GM12892 (cell line): ENCODE measurements at regions not wholly inside any gene's neighbourhood (a gene's known extent, or its start where the extent isn't known, plus 50 kb on each side); places are given as distances from the start of the nearest gene placed in this dataset.

Experiments used
- DNase-seq: peaks from one replicate; pipeline ENCODE4 v3.0.0; 2011; ENCODE audit not compliant: insufficient read length
- FAIRE-seq: peaks from 2 replicates; lab custom pipeline; 2011; peaks lifted over from hg19 to GRCh38; lab: Jason Lieb, UNC
- POLR2A ChIP-seq: IDR thresholded peaks from 2 replicates; pipeline ENCODE4 v1.6.1; 2011; ENCODE audit warnings: low read depth, low read length, control low read depth
- POLR2AphosphoS5 ChIP-seq: IDR thresholded peaks from 2 replicates; pipeline ENCODE4 v1.6.1; 2011; ENCODE audit warnings: low read depth, low read length, control low read depth
- TAF1 ChIP-seq: IDR thresholded peaks from 2 replicates; pipeline ENCODE4 v1.6.1; 2011; ENCODE audit warnings: low read depth, mild to moderate bottlenecking, control low read depth, low read length, borderline replicate concordance

- FAIRE-seq: no peak
These were observed 681.4 kb downstream of the CDH11 start for GRCh38 chr16:64440421-64440831.

GRCh38 chr16:64440005-64440404 lies 681.9 kb downstream of the CDH11 start:
- TF ChIP-seq POLR2A (no peak), POLR2AphosphoS5 (no peak), TAF1 (no peak)
- DNase-seq: no peak
- FAIRE-seq: no peak

More at GRCh38 chr16:64440421-64440831, 681.4 kb downstream of the CDH11 start:
- DNase-seq: no peak
- no peak for TF ChIP-seq POLR2AphosphoS5

- TF ChIP-seq TAF1 (no peak), POLR2A (no peak), POLR2AphosphoS5 (no peak)
- DNase-seq: no peak
- FAIRE-seq: no peak
These were observed 684.0 kb downstream of the CDH11 start for GRCh38 chr16:64437706-64438324.

- FAIRE-seq: no peak
- DNase-seq: no peak
- TF ChIP-seq POLR2A: no peak
- no peak for TF ChIP-seq TAF1
- no peak for TF ChIP-seq POLR2AphosphoS5
These were observed 687.3 kb downstream of the CDH11 start for GRCh38 chr16:64434526-64435069.

GRCh38 chr16:64428463-64429113 lies 693.3 kb downstream of the CDH11 start:
- FAIRE-seq (no peak), DNase-seq (no peak)
- TF ChIP-seq POLR2A: no peak
- no peak for TF ChIP-seq POLR2AphosphoS5
- TF ChIP-seq TAF1: no peak

- DNase-seq (no peak), FAIRE-seq (no peak)
- no peak for TF ChIP-seq TAF1
- no peak for TF ChIP-seq POLR2AphosphoS5
- TF ChIP-seq POLR2A: no peak
These were observed 695.7 kb downstream of the CDH11 start for GRCh38 chr16:64426131-64426666.

- DNase-seq (no peak), FAIRE-seq (no peak)
- no peak for TF ChIP-seq POLR2A
These were observed 696.5 kb downstream of the CDH11 start for GRCh38 chr16:64425381-64425780.

GRCh38 chr16:64422259-64422658 lies 699.6 kb downstream of the CDH11 start:
- FAIRE-seq (no peak), DNase-seq (no peak)
- TF ChIP-seq POLR2AphosphoS5: no peak

- FAIRE-seq: no peak
- DNase-seq: no peak
- TF ChIP-seq POLR2AphosphoS5: no peak
- no peak for TF ChIP-seq POLR2A
- no peak for TF ChIP-seq TAF1
These were observed 700.3 kb downstream of the CDH11 start for GRCh38 chr16:64421515-64421914.

GRCh38 chr16:64419832-64420231 lies 702.0 kb downstream of the CDH11 start:
- no peak for DNase-seq
- TF ChIP-seq POLR2AphosphoS5 (no peak), TAF1 (no peak), POLR2A (no peak)
- FAIRE-seq: no peak

GRCh38 chr16:64417711-64418227 lies 704.1 kb downstream of the CDH11 start:
- FAIRE-seq (no peak), DNase-seq (no peak)
- TF ChIP-seq TAF1: no peak
- TF ChIP-seq POLR2AphosphoS5: no peak
- no peak for TF ChIP-seq POLR2A
